ENCODE measurements at regions not wholly inside any gene's neighbourhood (a gene's known extent, or its start where the extent isn't known, plus 50 kb on each side); places are given as distances from the start of the nearest gene placed in this dataset.

GRCh38 chr18:39624961-39625360, 2059.4 kb upstream of the CELF4 start:
- H3K9me3 Mint-ChIP-seq (ENCODE audit: unreplicated experiment): no peaks in the 10 kb centered on the region
- H3K9me3 ChIP-seq: no peaks in the 10 kb centered on the region
- no TSS peak for BruUV-seq (replicated peaks)
- intact Hi-C loops (cut with micrococcal nuclease; ENCODE audit: unreplicated experiment): no loop called here
- H3K27ac Mint-ChIP-seq (ENCODE audit: unreplicated experiment): no peak overlapping the region
- no peaks in the 10 kb centered on the region for H3K4me1 ChIP-seq
- no peak overlapping the region for H3K4me3 Mint-ChIP-seq (ENCODE audit: unreplicated experiment)
- DNase-seq: no peak
- ChIA-PET POLR2A (no interaction called here), CTCF (no interaction called here)
- H3K4me3 ChIP-seq (ENCODE audit: low read depth, low read length): no peak overlapping the region
- no peaks in the 10 kb centered on the region for H3K27me3 ChIP-seq (replicated peaks; ENCODE audit: control insufficient read depth, insufficient read depth, low read length)
- H3K36me3 Mint-ChIP-seq (ENCODE audit: insufficient read depth, unreplicated experiment): no peaks in the 10 kb centered on the region
- TF ChIP-seq CTCF (IDR thresholded peaks at IDR 0.05; ENCODE audit: insufficient read depth in 1 of 2, low read depth in 1 of 2, low read length in 1 of 2, severe bottlenecking in 1 of 2, unreplicated experiment in 1 of 2): no peak
- H3K4me1 Mint-ChIP-seq (ENCODE audit: low read depth, unreplicated experiment): peaks cover 7% of the 10 kb centered on the region
- H3K27me3 Mint-ChIP-seq (ENCODE audit: insufficient read depth, unreplicated experiment): no peaks in the 10 kb centered on the region
- H3K36me3 ChIP-seq (ENCODE audit: control insufficient read depth, insufficient read depth, low read length): no peaks in the 10 kb centered on the region

- POLR2A ChIA-PET: no interaction called here
- CTCF ChIA-PET: no interaction called here
- H3K4me1 Mint-ChIP-seq (ENCODE audit: low read depth, unreplicated experiment): peaks cover 7% of the 10 kb centered on the region
These were observed 2056.8 kb upstream of the CELF4 start for GRCh38 chr18:39622431-39622830.

GRCh38 chr18:39620551-39621168, 2055.1 kb upstream of the CELF4 start:
- Mint-ChIP-seq H3K36me3 (ENCODE audit: insufficient read depth, unreplicated experiment) (no peaks in the 10 kb centered on the region), H3K4me3 (ENCODE audit: unreplicated experiment) (no peak overlapping the region), H3K4me1 (ENCODE audit: low read depth, unreplicated experiment) (peaks cover 7% of the 10 kb centered on the region), H3K27me3 (ENCODE audit: insufficient read depth, unreplicated experiment) (no peaks in the 10 kb centered on the region), H3K9me3 (ENCODE audit: unreplicated experiment) (no peaks in the 10 kb centered on the region), H3K27ac (ENCODE audit: unreplicated experiment) (no peak overlapping the region)
- no peak for DNase-seq
- Histone ChIP-seq H3K27me3 (replicated peaks; ENCODE audit: control insufficient read depth, insufficient read depth, low read length) (no peaks in the 10 kb centered on the region), H3K4me3 (ENCODE audit: low read depth, low read length) (no peak overlapping the region), H3K9me3 (no peaks in the 10 kb centered on the region), H3K4me1 (no peaks in the 10 kb centered on the region), H3K36me3 (ENCODE audit: control insufficient read depth, insufficient read depth, low read length) (no peaks in the 10 kb centered on the region)
- no peak for TF ChIP-seq CTCF (IDR thresholded peaks at IDR 0.05; ENCODE audit: insufficient read depth in 1 of 2, low read depth in 1 of 2, low read length in 1 of 2, severe bottlenecking in 1 of 2, unreplicated experiment in 1 of 2)
- ChIA-PET POLR2A (no interaction called here), CTCF (no interaction called here)
- BruUV-seq (replicated peaks): no TSS peak
- intact Hi-C loops (cut with micrococcal nuclease; ENCODE audit: unreplicated experiment): no loop called here

More at GRCh38 chr18:39622431-39622830, 2056.8 kb upstream of the CELF4 start:
- H3K27me3 ChIP-seq (replicated peaks; ENCODE audit: control insufficient read depth, insufficient read depth, low read length): no peaks in the 10 kb centered on the region
- Mint-ChIP-seq H3K9me3 (ENCODE audit: unreplicated experiment) (no peaks in the 10 kb centered on the region), H3K36me3 (ENCODE audit: insufficient read depth, unreplicated experiment) (no peaks in the 10 kb centered on the region), H3K27me3 (ENCODE audit: insufficient read depth, unreplicated experiment) (no peaks in the 10 kb centered on the region), H3K27ac (ENCODE audit: unreplicated experiment) (no peak overlapping the region), H3K4me3 (ENCODE audit: unreplicated experiment) (no peak overlapping the region)
- no peaks in the 10 kb centered on the region for H3K36me3 ChIP-seq (ENCODE audit: control insufficient read depth, insufficient read depth, low read length)
- no peak for TF ChIP-seq CTCF (IDR thresholded peaks at IDR 0.05; ENCODE audit: insufficient read depth in 1 of 2, low read depth in 1 of 2, low read length in 1 of 2, severe bottlenecking in 1 of 2, unreplicated experiment in 1 of 2)
- H3K4me1 ChIP-seq: no peaks in the 10 kb centered on the region
- no peak overlapping the region for H3K4me3 ChIP-seq (ENCODE audit: low read depth, low read length)
- intact Hi-C loops (cut with micrococcal nuclease; ENCODE audit: unreplicated experiment): no loop called here
- no peak for DNase-seq
- no peaks in the 10 kb centered on the region for H3K9me3 ChIP-seq
- no TSS peak for BruUV-seq (replicated peaks)

All from Caco-2 (cell line).